Neuronal stem cell (in vitro differentiated cells): ENCODE measurements at regions not wholly inside any gene's neighbourhood (a gene's known extent, or its start where the extent isn't known, plus 50 kb on each side); places are given as distances from the start of the nearest gene placed in this dataset.

Experiments used
- DNase-seq: peaks from one replicate; pipeline ENCODE4 v3.0.0-alpha.2; 2013; ENCODE audit warnings: low spot score
- H2AFZ ChIP-seq: one replicate; pipeline ENCODE4 v1.6.1; 2013; ENCODE audit warnings: mild to moderate bottlenecking, low read length, inconsistent platforms
- H2AK5ac ChIP-seq: 2 replicates; pipeline ENCODE4 v1.6.1; 2013; ENCODE audit warnings: low read depth, mild to moderate bottlenecking, inconsistent platforms, low read length, moderate library complexity, mixed read lengths
- H2BK120ac ChIP-seq: 2 replicates; pipeline ENCODE4 v1.6.1; 2013; ENCODE audit warnings: low read depth, mild to moderate bottlenecking, inconsistent platforms, low read length, moderate library complexity, mixed read lengths
- H2BK12ac ChIP-seq: one replicate; pipeline ENCODE4 v1.6.1; 2013; ENCODE audit warnings: low read length, inconsistent platforms
- H2BK15ac ChIP-seq: 2 replicates; pipeline ENCODE4 v1.6.1; 2013; ENCODE audit warnings: mild to moderate bottlenecking, low read length, inconsistent platforms, mixed read lengths
- H2BK5ac ChIP-seq: one replicate; pipeline ENCODE4 v1.6.1; 2013; ENCODE audit warnings: inconsistent platforms, mild to moderate bottlenecking, low read length, moderate library complexity
- H3K14ac ChIP-seq: one replicate; pipeline ENCODE4 v1.6.1; 2013; ENCODE audit warnings: low read length, inconsistent platforms
- H3K18ac ChIP-seq: 2 replicates; pipeline ENCODE4 v1.6.1; 2013; ENCODE audit warnings: low read length, inconsistent platforms
- H3K23ac ChIP-seq: 2 replicates; pipeline ENCODE4 v1.6.1; 2013; ENCODE audit warnings: low read depth, mild to moderate bottlenecking, mixed read lengths, low read length, inconsistent platforms; ENCODE audit not compliant: poor library complexity
- H3K27ac ChIP-seq: replicated peaks from 3 replicates; pipeline ENCODE4 v1.5.1; 2013; ENCODE audit warnings: low read length, inconsistent platforms
- H3K27me3 ChIP-seq, 3 experiments: 2 replicates each; pipeline ENCODE4 v1.6.1; 2013; ENCODE audit warnings: low read length in 3 of 3, mild to moderate bottlenecking in 2 of 3, inconsistent platforms in 1 of 3, low read depth in 1 of 3, mixed read lengths in 1 of 3, moderate library complexity in 1 of 3; ENCODE audit not compliant: control insufficient read depth in 3 of 3, insufficient read depth in 3 of 3
- H3K36me3 ChIP-seq, 2 donors: replicated peaks in 1 of 2; 2 replicates each; pipeline ENCODE4 v1.6.1; 2013; ENCODE audit warnings: low read length in 2 of 2; ENCODE audit not compliant: control insufficient read depth in 2 of 2, insufficient read depth in 2 of 2
- H3K4ac ChIP-seq: 2 replicates; pipeline ENCODE4 v1.6.1; 2013; ENCODE audit warnings: inconsistent platforms, mild to moderate bottlenecking, low read length, moderate library complexity
- H3K4me1 ChIP-seq, 2 donors: 1 replicate in 1 of 2; 2 replicates in 1 of 2; pipeline ENCODE4 v1.6.1; 2013; ENCODE audit warnings: low read length in 2 of 2, low read depth in 1 of 2; ENCODE audit not compliant: control insufficient read depth in 2 of 2, insufficient read depth in 1 of 2
- H3K4me2 ChIP-seq: one replicate; pipeline ENCODE4 v1.6.1; 2013; ENCODE audit warnings: mild to moderate bottlenecking, low read length, inconsistent platforms; ENCODE audit not compliant: insufficient read depth, poor library complexity, severe bottlenecking
- H3K4me3 ChIP-seq, 2 donors: 2 replicates each; pipeline ENCODE4 v1.5.1; 2013; ENCODE audit warnings: low read length in 2 of 2, mild to moderate bottlenecking in 2 of 2, inconsistent platforms in 1 of 2, moderate library complexity in 1 of 2
- H3K79me1 ChIP-seq: one replicate; pipeline ENCODE4 v1.6.1; 2013; ENCODE audit warnings: low read depth, mild to moderate bottlenecking, inconsistent platforms, low read length, moderate library complexity
- H3K9ac ChIP-seq: one replicate; pipeline ENCODE4 v1.6.1; 2013; ENCODE audit warnings: mild to moderate bottlenecking, low read depth, low read length, inconsistent platforms; ENCODE audit not compliant: poor library complexity
- H3K9me3 ChIP-seq, 2 donors: replicated peaks in 1 of 2; 2 replicates each; pipeline versions ENCODE3 to v1.6.1; 2013; ENCODE audit warnings: low read length in 2 of 2, mild to moderate bottlenecking in 2 of 2, inconsistent platforms in 1 of 2, low read depth in 1 of 2, mixed read lengths in 1 of 2, moderate library complexity in 1 of 2; ENCODE audit not compliant: control insufficient read depth in 2 of 2, insufficient read depth in 1 of 2
- H4K8ac ChIP-seq: one replicate; pipeline ENCODE4 v1.6.1; 2013; ENCODE audit warnings: low read depth, mild to moderate bottlenecking, inconsistent platforms, low read length, moderate library complexity
- H4K91ac ChIP-seq: one replicate; pipeline ENCODE4 v1.6.1; 2013; ENCODE audit warnings: low read length, low read depth, mild to moderate bottlenecking, inconsistent platforms; ENCODE audit not compliant: poor library complexity
- WGBS, 2 donors: extraction: QIAGEN DNeasy Blood & Tissue Kit; methylation state at CpG; one replicate each; pipeline ENCODE4 v1.1.7; 2013; ENCODE audit warnings: missing lambda C conversion rate in 2 of 2, mixed read lengths in 1 of 2; ENCODE audit not compliant: insufficient read length in 2 of 2, insufficient replicate concordance in 1 of 2; ENCODE audit errors: extremely low coverage in 2 of 2; 5-methylcytosine and 5-hydroxymethylcytosine counted together

GRCh38 chr7:19558527-19558926 is 150.3 kb downstream of the POLR1F start:
- H4K8ac ChIP-seq: no peak overlapping the region
- no peak overlapping the region for H2BK12ac ChIP-seq
- no peak overlapping the region for H2BK5ac ChIP-seq
- H4K91ac ChIP-seq: no peak overlapping the region
- H3K9me3 ChIP-seq: no peaks in the 10 kb centered on the region
- H3K36me3 ChIP-seq: no peaks in the 10 kb centered on the region
- DNase-seq: no peak
- no peak overlapping the region for H3K4ac ChIP-seq
- H3K18ac ChIP-seq: no peak overlapping the region
- no CpG with 5 or more reads among the region's 1 CpG for WGBS, 2 donors
- H3K9ac ChIP-seq: no peak overlapping the region
- H3K27ac ChIP-seq: no peak overlapping the region
- no peaks in the 10 kb centered on the region for H3K4me1 ChIP-seq
- H3K4me2 ChIP-seq: no peak overlapping the region
- no peak overlapping the region for H2AK5ac ChIP-seq
- H3K14ac ChIP-seq: no peak overlapping the region
- H2AFZ ChIP-seq: no peak overlapping the region
- no peak overlapping the region for H3K4me3 ChIP-seq
- no peak overlapping the region for H3K23ac ChIP-seq
- H3K79me1 ChIP-seq: no peaks in the 10 kb centered on the region
- H2BK15ac ChIP-seq: no peak overlapping the region
- no peaks in the 10 kb centered on the region for H3K27me3 ChIP-seq
- no peak overlapping the region for H2BK120ac ChIP-seq

- Histone ChIP-seq H3K9me3 (no peaks in the 10 kb centered on the region), H3K4ac (no peak overlapping the region), H3K23ac (no peak overlapping the region), H3K14ac (no peak overlapping the region), H2AFZ (no peak overlapping the region), H3K4me1 (no peaks in the 10 kb centered on the region), H3K27ac (no peak overlapping the region), H3K79me1 (no peaks in the 10 kb centered on the region), H2BK5ac (no peak overlapping the region), H3K27me3 (no peaks in the 10 kb centered on the region), H2BK15ac (no peak overlapping the region), H4K8ac (no peak overlapping the region), H2BK120ac (no peak overlapping the region), H4K91ac (no peak overlapping the region), H3K4me2 (no peak overlapping the region), H2BK12ac (no peak overlapping the region), H3K4me3 (no peak overlapping the region), H3K36me3 (no peaks in the 10 kb centered on the region), H2AK5ac (no peak overlapping the region), H3K18ac (no peak overlapping the region), H3K9ac (no peak overlapping the region)
- DNase-seq: no peak
- WGBS, 2 donors: no CpG with 5 or more reads among the region's 3 CpGs
These were observed 150.9 kb downstream of the POLR1F start for GRCh38 chr7:19557726-19558465.

GRCh38 chr7:19554581-19554980 is 154.3 kb downstream of the POLR1F start:
- no peak for DNase-seq
- Histone ChIP-seq H3K18ac (no peak overlapping the region), H4K8ac (no peak overlapping the region), H3K27me3 (no peaks in the 10 kb centered on the region), H2BK12ac (no peak overlapping the region), H3K9me3 (no peaks in the 10 kb centered on the region), H3K23ac (no peak overlapping the region), H3K4me3 (no peak overlapping the region), H2BK5ac (no peak overlapping the region), H2AK5ac (no peak overlapping the region), H3K27ac (no peak overlapping the region), H2BK15ac (no peak overlapping the region), H3K4ac (no peak overlapping the region), H3K4me1 (no peaks in the 10 kb centered on the region), H2AFZ (no peak overlapping the region), H3K9ac (no peak overlapping the region), H3K79me1 (no peaks in the 10 kb centered on the region), H3K4me2 (no peak overlapping the region), H2BK120ac (no peak overlapping the region), H4K91ac (no peak overlapping the region), H3K14ac (no peak overlapping the region), H3K36me3 (no peaks in the 10 kb centered on the region)

- no peak overlapping the region for H3K27ac ChIP-seq
- H3K4me1 ChIP-seq: no peaks in the 10 kb centered on the region
- H2BK12ac ChIP-seq: no peak overlapping the region
- H2AFZ ChIP-seq: no peak overlapping the region
- H3K79me1 ChIP-seq: no peaks in the 10 kb centered on the region
- no peak overlapping the region for H3K23ac ChIP-seq
- H3K36me3 ChIP-seq: no peaks in the 10 kb centered on the region
- no peak overlapping the region for H3K9ac ChIP-seq
- no peaks in the 10 kb centered on the region for H3K27me3 ChIP-seq
- DNase-seq: no peak
- H2BK5ac ChIP-seq: no peak overlapping the region
- H3K14ac ChIP-seq: no peak overlapping the region
- no peak overlapping the region for H4K8ac ChIP-seq
- no peak overlapping the region for H3K4me3 ChIP-seq
- no peak overlapping the region for H3K4ac ChIP-seq
- no peak overlapping the region for H4K91ac ChIP-seq
- H2BK15ac ChIP-seq: no peak overlapping the region
- no peak overlapping the region for H2BK120ac ChIP-seq
- WGBS, 2 donors: no CpG with 5 or more reads among the region's 2 CpGs
- no peak overlapping the region for H3K4me2 ChIP-seq
- H3K18ac ChIP-seq: no peak overlapping the region
- no peak overlapping the region for H2AK5ac ChIP-seq
- H3K9me3 ChIP-seq: no peaks in the 10 kb centered on the region
These were observed 156.3 kb downstream of the POLR1F start for GRCh38 chr7:19552576-19552975.
